ENCODE measurements at regions not wholly inside any gene's neighbourhood (a gene's known extent, or its start where the extent isn't known, plus 50 kb on each side); places are given as distances from the start of the nearest gene placed in this dataset.
"Not testable (repeated sequence)": the region's sequence is repeated elsewhere in the genome, so short reads cannot be mapped to it uniquely, and the experiment has no call there.

DNA sequence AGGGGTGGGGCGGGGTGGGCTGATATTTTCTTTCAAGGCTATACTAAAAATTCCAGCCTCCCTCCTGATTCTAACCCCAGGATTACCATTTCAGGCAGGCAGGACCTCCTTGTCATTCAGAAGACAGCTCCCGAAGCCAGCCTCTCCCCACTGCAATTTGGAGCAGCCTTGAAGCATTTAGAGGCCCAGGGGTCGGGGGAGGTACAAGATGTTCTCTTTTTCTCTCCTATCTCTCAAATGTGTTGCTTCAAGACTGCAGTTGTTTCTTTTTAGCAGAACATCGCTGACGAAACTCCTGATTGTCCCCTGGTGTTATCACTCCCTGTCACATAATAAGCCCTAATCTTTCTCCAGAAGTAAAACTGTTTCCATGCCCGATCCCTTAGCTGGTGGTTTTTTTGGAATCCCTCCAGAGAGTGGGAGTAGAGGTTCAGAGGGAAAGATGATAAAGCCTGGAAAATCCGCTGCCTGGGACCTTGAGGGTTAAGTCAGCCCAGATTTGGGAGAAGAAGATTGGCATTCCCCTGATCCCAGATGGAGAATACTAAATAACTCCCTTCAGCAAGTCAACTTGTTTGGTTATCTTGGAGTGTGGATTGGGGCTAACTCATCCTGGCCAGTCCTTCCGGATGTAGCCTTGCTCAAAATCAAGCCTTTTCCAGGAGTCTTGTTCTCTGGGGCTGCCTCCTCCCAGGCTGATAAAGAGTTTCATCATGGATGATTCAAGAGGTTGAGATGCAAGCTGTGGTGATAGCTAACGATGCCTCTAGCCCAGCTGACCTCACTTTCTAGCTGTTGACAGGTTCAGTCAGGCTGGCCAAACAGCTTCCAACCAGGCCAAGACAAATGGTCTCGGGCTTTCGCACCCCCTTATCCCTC is 71.3 kb downstream of the SOX9 start:
- H3K4me3 Mint-ChIP-seq = no peak overlapping the region
- no peaks in the 10 kb centered on the region for H3K4me1 Mint-ChIP-seq
- DNase-seq (ENCODE audit: low spot score in 2 of 2) (no peak), ATAC-seq (replicated peaks; ENCODE audit: extremely low read depth, poor library complexity, severe bottlenecking) (no peak)
- peaks cover 5% of the 10 kb centered on the region for H3K9me3 Mint-ChIP-seq
- no peak overlapping the region for H3K27ac Mint-ChIP-seq (ENCODE audit: low read depth)
- H3K36me3 Mint-ChIP-seq (ENCODE audit: insufficient read depth) = no peaks in the 10 kb centered on the region
- no peaks in the 10 kb centered on the region for H3K27me3 Mint-ChIP-seq

DNA sequence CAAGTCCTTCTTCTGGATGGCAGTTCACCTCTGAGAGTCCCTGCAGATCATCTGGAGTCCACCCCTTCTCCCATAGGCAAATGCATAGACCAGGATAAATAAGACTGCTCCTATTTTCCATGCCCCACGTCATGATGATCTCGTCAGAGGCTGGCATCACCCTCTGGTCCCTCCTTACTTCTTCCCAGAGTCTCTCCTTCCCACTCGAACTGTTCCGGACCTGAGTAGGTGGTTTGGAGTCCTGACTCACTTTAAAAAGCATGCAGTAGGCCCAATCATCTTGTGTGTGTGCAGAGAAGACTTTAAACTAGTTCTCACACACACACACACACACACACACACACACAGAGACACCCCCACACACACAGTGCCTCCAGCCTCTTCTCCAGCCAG is 72.0 kb downstream of the SOX9 start:
- ATAC-seq (replicated peaks; ENCODE audit: extremely low read depth, poor library complexity, severe bottlenecking) = no peak
- H3K36me3 Mint-ChIP-seq (ENCODE audit: insufficient read depth) = no peaks in the 10 kb centered on the region
- H3K4me1 Mint-ChIP-seq = no peaks in the 10 kb centered on the region
- DNase-seq (ENCODE audit: low spot score in 2 of 2) = no peak
- no peak overlapping the region for H3K4me3 Mint-ChIP-seq
- no peaks in the 10 kb centered on the region for H3K27me3 Mint-ChIP-seq
- peaks cover 5% of the 10 kb centered on the region for H3K9me3 Mint-ChIP-seq
- no peak overlapping the region for H3K27ac Mint-ChIP-seq (ENCODE audit: low read depth)

- ATAC-seq (replicated peaks; ENCODE audit: extremely low read depth, poor library complexity, severe bottlenecking) = no peak
- Mint-ChIP-seq H3K4me1 (no peaks in the 10 kb centered on the region), H3K4me3 (no peak overlapping the region), H3K36me3 (ENCODE audit: insufficient read depth) (peaks cover 2% of the 10 kb centered on the region), H3K27me3 (no peaks in the 10 kb centered on the region), H3K9me3 (peaks cover 5% of the 10 kb centered on the region), H3K27ac (ENCODE audit: low read depth) (no peak overlapping the region)
- no peak for DNase-seq (ENCODE audit: low spot score in 2 of 2)
These were observed 72.7 kb downstream of the SOX9 start for GRCh38 chr17:72193391-72194106.

- H3K9me3 Mint-ChIP-seq; H3K36me3 Mint-ChIP-seq (ENCODE audit: insufficient read depth); H3K4me3 Mint-ChIP-seq: not testable (repeated sequence)
These were observed 73.3 kb downstream of the SOX9 start for GRCh38 chr17:72194107-72194440.

DNA sequence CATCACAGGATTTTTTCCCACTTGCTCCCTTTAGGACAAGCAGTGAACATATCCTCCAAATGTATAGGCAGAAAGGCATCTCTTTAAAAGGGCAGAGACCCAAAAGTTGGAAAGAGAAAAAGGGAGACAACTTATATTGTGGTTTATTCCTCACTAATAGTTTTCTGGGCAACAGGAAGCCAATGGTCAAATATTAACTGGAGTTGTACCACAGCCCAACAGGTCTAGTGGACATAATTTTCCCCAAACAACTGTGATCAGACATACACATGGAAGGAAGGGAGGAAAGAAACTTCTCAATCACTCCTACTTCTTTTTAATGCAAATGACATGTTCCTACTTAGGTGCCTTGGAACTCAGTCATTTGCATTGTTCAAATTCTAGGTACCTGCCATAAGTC is 78.4 kb downstream of the SOX9 start:
- Mint-ChIP-seq H3K36me3 (ENCODE audit: insufficient read depth) (peaks cover 2% of the 10 kb centered on the region), H3K27ac (ENCODE audit: low read depth) (no peak overlapping the region), H3K4me3 (no peak overlapping the region), H3K9me3 (no peaks in the 10 kb centered on the region), H3K4me1 (no peaks in the 10 kb centered on the region), H3K27me3 (no peaks in the 10 kb centered on the region)
- ATAC-seq (replicated peaks; ENCODE audit: extremely low read depth, poor library complexity, severe bottlenecking) = no peak
- no peak for DNase-seq (ENCODE audit: low spot score in 2 of 2)

More at GRCh38 chr17:72194107-72194440, 73.3 kb downstream of the SOX9 start:
- not testable (repeated sequence) for H3K27me3 Mint-ChIP-seq; H3K27ac Mint-ChIP-seq (ENCODE audit: low read depth); H3K4me1 Mint-ChIP-seq; DNase-seq (ENCODE audit: low spot score in 2 of 2); ATAC-seq (replicated peaks; ENCODE audit: extremely low read depth, poor library complexity, severe bottlenecking)

- H3K4me1 Mint-ChIP-seq = no peaks in the 10 kb centered on the region
- ATAC-seq (replicated peaks; ENCODE audit: extremely low read depth, poor library complexity, severe bottlenecking) (no peak), DNase-seq (ENCODE audit: low spot score in 2 of 2) (no peak)
- no peak overlapping the region for H3K27ac Mint-ChIP-seq (ENCODE audit: low read depth)
- H3K4me3 Mint-ChIP-seq = no peak overlapping the region
- H3K27me3 Mint-ChIP-seq = no peaks in the 10 kb centered on the region
- H3K9me3 Mint-ChIP-seq = no peaks in the 10 kb centered on the region
- H3K36me3 Mint-ChIP-seq (ENCODE audit: insufficient read depth) = no peaks in the 10 kb centered on the region
These were observed 83.9 kb downstream of the SOX9 start for GRCh38 chr17:72204742-72205141.

DNA sequence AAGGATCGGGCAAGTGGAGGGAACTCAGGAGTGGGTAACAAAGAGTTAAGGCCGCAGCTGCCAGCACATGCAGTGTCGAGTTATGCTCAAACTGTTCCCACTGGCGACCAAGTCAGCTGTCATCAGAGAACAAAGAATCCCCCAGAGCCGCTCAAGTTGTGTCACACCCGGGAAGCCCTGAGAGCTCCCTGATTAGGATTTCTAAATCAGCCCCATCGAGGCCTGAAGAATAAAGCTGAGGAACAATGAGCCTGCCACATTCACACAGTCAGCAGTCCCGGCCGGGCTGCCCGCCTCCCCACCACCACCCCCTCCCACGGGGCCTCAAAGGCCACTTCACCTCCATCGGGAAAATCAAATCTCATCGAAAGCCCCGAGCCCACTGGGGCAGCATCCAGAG is 84.5 kb downstream of the SOX9 start:
- H3K9me3 Mint-ChIP-seq = no peaks in the 10 kb centered on the region
- no peaks in the 10 kb centered on the region for H3K36me3 Mint-ChIP-seq (ENCODE audit: insufficient read depth)
- no peaks in the 10 kb centered on the region for H3K4me1 Mint-ChIP-seq
- H3K4me3 Mint-ChIP-seq = no peak overlapping the region
- no peak for ATAC-seq (replicated peaks; ENCODE audit: extremely low read depth, poor library complexity, severe bottlenecking)
- no peaks in the 10 kb centered on the region for H3K27me3 Mint-ChIP-seq
- DNase-seq (ENCODE audit: low spot score in 2 of 2) = no peak
- no peak overlapping the region for H3K27ac Mint-ChIP-seq (ENCODE audit: low read depth)

DNA sequence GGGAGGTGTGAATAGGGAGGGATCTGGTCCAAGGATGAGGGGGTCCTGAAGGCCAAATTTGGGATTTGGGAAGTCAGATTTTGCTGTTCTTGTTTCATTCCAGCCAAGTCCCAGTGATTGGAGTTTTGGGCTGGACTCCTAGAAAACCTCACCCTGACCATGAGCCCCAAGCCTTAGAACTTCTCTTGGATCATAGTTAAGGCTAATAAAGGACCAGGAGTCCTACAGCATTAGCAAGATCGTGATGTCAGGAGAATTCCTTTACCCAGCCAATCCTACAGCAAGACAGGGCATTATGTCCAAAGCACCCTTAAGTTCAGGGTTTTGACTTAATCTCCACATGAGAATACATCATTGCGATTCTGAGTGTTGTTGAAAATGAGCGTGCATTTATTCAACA is 85.0 kb downstream of the SOX9 start:
- H3K36me3 Mint-ChIP-seq (ENCODE audit: insufficient read depth) = no peaks in the 10 kb centered on the region
- H3K4me1 Mint-ChIP-seq = no peaks in the 10 kb centered on the region
- H3K4me3 Mint-ChIP-seq = no peak overlapping the region
- no peaks in the 10 kb centered on the region for H3K9me3 Mint-ChIP-seq
- H3K27ac Mint-ChIP-seq (ENCODE audit: low read depth) = no peak overlapping the region
- H3K27me3 Mint-ChIP-seq = no peaks in the 10 kb centered on the region
- no peak for ATAC-seq (replicated peaks; ENCODE audit: extremely low read depth, poor library complexity, severe bottlenecking)
- no peak for DNase-seq (ENCODE audit: low spot score in 2 of 2)

GRCh38 chr17:72206376-72206775 is 85.6 kb downstream of the SOX9 start:
- DNase-seq (ENCODE audit: low spot score in 2 of 2) = no peak
- no peak overlapping the region for H3K4me3 Mint-ChIP-seq
- H3K9me3 Mint-ChIP-seq = no peaks in the 10 kb centered on the region
- no peak for ATAC-seq (replicated peaks; ENCODE audit: extremely low read depth, poor library complexity, severe bottlenecking)
- H3K27ac Mint-ChIP-seq (ENCODE audit: low read depth) = no peak overlapping the region
- no peaks in the 10 kb centered on the region for H3K4me1 Mint-ChIP-seq
- H3K36me3 Mint-ChIP-seq (ENCODE audit: insufficient read depth) = no peaks in the 10 kb centered on the region
- H3K27me3 Mint-ChIP-seq = no peaks in the 10 kb centered on the region

- Mint-ChIP-seq H3K27ac (ENCODE audit: low read depth) (no peak overlapping the region), H3K27me3 (no peaks in the 10 kb centered on the region), H3K36me3 (ENCODE audit: insufficient read depth) (no peaks in the 10 kb centered on the region), H3K4me1 (no peaks in the 10 kb centered on the region), H3K9me3 (peaks cover 9% of the 10 kb centered on the region), H3K4me3 (no peak overlapping the region)
- ATAC-seq (replicated peaks; ENCODE audit: extremely low read depth, poor library complexity, severe bottlenecking) (no peak), DNase-seq (ENCODE audit: low spot score in 2 of 2) (no peak)
These were observed 88.0 kb downstream of the SOX9 start for GRCh38 chr17:72208832-72209231.

DNA sequence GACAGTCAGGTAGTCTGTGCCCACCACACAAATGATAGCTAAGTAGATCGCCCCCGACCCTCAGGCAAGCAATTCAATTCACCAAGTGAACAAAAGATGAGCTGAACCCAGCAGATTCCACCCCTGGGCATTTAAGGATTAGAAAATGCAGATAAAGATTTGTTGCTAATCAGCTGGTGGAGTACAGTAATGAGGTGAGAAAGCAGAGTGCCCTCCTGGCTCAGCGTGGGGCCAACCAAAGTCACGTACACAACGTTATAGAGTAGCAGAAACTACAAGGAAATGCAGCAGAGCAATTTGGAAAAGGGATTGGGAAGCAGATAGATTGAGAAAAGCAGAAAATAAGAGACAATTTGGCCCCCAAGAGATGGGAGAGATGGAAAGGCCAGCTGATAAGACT is 91.2 kb downstream of the SOX9 start:
- Mint-ChIP-seq H3K4me1 (no peaks in the 10 kb centered on the region), H3K9me3 (peaks cover 14% of the 10 kb centered on the region), H3K4me3 (no peak overlapping the region), H3K27me3 (peaks cover 2% of the 10 kb centered on the region), H3K27ac (ENCODE audit: low read depth) (no peak overlapping the region), H3K36me3 (ENCODE audit: insufficient read depth) (no peaks in the 10 kb centered on the region)
- DNase-seq (ENCODE audit: low spot score in 2 of 2) (no peak), ATAC-seq (replicated peaks; ENCODE audit: extremely low read depth, poor library complexity, severe bottlenecking) (no peak)

- peaks cover 36% of the 10 kb centered on the region for H3K27me3 Mint-ChIP-seq
- H3K4me3 Mint-ChIP-seq = no peak overlapping the region
- no peak for DNase-seq (ENCODE audit: low spot score in 2 of 2)
- no peaks in the 10 kb centered on the region for H3K4me1 Mint-ChIP-seq
- no peak for ATAC-seq (replicated peaks; ENCODE audit: extremely low read depth, poor library complexity, severe bottlenecking)
- H3K36me3 Mint-ChIP-seq (ENCODE audit: insufficient read depth) = no peaks in the 10 kb centered on the region
- no peak overlapping the region for H3K27ac Mint-ChIP-seq (ENCODE audit: low read depth)
- peaks cover 21% of the 10 kb centered on the region for H3K9me3 Mint-ChIP-seq
These were observed 94.7 kb downstream of the SOX9 start for GRCh38 chr17:72215490-72215889.

GRCh38 chr17:72215928-72216327 is 95.1 kb downstream of the SOX9 start:
- Mint-ChIP-seq H3K4me1 (no peaks in the 10 kb centered on the region), H3K36me3 (ENCODE audit: insufficient read depth) (no peaks in the 10 kb centered on the region), H3K27me3 (peaks cover 41% of the 10 kb centered on the region), H3K4me3 (no peak overlapping the region), H3K27ac (ENCODE audit: low read depth) (no peak overlapping the region), H3K9me3 (peaks cover 21% of the 10 kb centered on the region)
- no peak for ATAC-seq (replicated peaks; ENCODE audit: extremely low read depth, poor library complexity, severe bottlenecking)
- no peak for DNase-seq (ENCODE audit: low spot score in 2 of 2)

All from central memory CD8-positive, alpha-beta T cell (primary cell).